ENCODE measurements at regions not wholly inside any gene's neighbourhood (a gene's known extent, or its start where the extent isn't known, plus 50 kb on each side); places are given as distances from the start of the nearest gene placed in this dataset.

DNA sequence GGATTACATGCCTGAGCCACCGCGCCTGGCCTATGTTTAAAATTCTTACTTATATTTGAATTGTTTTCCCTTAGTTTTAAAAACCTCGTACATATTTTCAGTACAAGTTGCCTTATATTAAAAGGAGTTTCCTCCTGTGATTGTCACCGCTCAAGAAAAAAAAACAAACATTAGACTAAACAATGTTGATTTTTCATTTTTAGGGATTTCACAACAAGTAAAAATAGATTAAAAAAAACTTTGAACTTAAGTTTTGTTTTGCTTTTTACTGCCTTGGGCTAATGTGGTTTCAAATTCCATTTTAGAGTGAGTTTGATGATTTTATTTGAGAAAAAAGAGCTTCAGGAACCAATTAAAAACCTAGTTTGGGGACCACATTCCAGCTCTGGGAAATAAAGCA is 1196.6 kb upstream of the CDH18 start:
- TF ChIP-seq, protein P1, sequence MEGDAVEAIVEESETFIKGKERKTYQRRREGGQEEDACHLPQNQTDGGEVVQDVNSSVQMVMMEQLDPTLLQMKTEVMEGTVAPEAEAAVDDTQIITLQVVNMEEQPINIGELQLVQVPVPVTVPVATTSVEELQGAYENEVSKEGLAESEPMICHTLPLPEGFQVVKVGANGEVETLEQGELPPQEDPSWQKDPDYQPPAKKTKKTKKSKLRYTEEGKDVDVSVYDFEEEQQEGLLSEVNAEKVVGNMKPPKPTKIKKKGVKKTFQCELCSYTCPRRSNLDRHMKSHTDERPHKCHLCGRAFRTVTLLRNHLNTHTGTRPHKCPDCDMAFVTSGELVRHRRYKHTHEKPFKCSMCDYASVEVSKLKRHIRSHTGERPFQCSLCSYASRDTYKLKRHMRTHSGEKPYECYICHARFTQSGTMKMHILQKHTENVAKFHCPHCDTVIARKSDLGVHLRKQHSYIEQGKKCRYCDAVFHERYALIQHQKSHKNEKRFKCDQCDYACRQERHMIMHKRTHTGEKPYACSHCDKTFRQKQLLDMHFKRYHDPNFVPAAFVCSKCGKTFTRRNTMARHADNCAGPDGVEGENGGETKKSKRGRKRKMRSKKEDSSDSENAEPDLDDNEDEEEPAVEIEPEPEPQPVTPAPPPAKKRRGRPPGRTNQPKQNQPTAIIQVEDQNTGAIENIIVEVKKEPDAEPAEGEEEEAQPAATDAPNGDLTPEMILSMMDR (conservative IDR thresholded peaks at IDR 0.05; ENCODE audit: low read depth, low read length) = no peak
- no peak overlapping the region for H3K4me3 ChIP-seq (ENCODE audit: low read depth, low read length)
- DNase-seq (ENCODE audit: low read depth) = no peak

DNA sequence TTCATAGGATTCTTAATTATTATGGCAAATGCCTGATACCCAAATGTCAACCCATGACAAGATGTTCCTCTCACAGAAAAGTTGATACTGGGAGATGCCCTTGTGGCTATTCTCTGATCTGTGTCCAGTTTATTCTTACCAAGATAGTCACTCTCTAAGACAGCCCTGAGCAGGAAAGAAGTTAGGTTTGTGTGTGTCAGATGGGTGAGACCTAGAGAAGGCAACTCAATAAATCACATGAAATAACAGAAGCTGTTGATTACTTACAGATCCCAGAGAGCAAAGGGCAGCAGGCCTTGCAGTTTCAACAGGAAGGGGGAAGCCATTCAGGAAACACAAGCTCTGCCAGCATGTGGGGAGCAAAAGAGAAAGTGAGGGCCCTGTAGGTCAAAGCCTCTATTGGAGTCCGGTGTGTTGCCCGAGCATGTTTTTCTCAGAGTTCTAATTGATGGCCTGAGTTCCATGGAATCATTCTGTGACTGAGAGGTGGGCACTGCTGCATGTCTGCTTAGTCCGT is 1193.7 kb upstream of the CDH18 start:
- no peak for DNase-seq (ENCODE audit: low read depth)
- TF ChIP-seq, protein P1 (conservative IDR thresholded peaks at IDR 0.05; ENCODE audit: low read depth, low read length) = no peak
- H3K4me3 ChIP-seq (ENCODE audit: low read depth, low read length) = no peak overlapping the region

DNA sequence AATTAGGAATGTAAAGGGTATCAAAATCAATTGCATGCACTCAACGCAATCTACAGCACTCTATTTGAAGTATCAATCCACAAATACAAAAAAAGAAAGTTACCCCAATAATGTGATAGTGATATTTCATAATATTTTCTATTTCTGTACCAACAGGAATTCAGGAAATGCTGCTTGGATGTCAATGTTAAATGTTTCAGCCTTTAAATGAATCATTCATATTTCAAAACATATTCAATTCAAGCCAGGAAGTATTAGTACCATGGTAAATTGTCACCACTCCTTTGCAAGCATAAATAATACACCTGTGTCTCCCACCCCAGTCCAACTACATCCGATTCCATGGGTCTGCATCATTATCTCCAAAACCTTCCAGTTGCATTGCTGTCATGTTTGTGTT is 1185.5 kb upstream of the CDH18 start:
- H3K4me3 ChIP-seq (ENCODE audit: low read depth, low read length) = no peak overlapping the region
- TF ChIP-seq, protein P1 (conservative IDR thresholded peaks at IDR 0.05; ENCODE audit: low read depth, low read length) = no peak
- no peak for DNase-seq (ENCODE audit: low read depth)

DNA sequence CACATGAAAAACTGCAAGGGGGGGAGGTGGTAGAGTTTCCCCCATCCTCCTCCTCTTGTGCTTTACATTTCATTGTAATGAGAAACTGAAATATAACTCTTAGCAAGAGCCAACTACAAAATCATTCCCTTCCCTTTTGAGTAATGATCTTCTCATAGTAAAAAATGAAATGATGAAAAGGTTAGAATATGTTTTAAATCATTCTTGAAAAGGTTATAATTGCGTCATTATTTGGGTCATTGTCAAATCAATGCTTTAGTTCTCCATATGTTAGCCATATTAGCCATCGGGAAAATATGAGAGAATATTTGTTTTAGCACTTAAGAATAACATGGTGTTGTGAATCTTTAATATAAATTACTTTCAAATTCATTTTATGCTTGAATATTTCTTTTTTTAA is 1185.0 kb upstream of the CDH18 start:
- DNase-seq (ENCODE audit: low read depth) = no peak
- H3K4me3 ChIP-seq (ENCODE audit: low read depth, low read length) = no peak overlapping the region
- TF ChIP-seq, protein P1 (conservative IDR thresholded peaks at IDR 0.05; ENCODE audit: low read depth, low read length) = no peak

DNA sequence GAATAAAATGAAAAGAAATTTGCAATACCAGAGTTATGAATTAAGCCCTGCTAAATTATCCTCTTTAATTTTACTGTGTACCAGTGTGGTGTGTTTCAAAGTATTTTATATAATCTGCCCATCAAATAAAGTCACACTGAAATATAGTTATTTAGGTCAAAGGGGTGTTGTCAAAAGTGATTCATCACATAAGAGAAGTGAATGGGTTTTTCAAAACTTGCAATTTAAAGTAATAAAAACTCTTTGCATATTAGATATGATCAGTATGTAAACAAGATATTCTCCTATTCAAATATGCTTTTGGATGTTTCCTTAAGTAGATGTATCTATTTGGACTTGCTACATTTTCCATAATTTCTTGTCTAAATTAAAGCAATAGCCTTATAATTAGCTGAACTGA is 1183.0 kb upstream of the CDH18 start:
- no peak overlapping the region for H3K4me3 ChIP-seq (ENCODE audit: low read depth, low read length)
- no peak for DNase-seq (ENCODE audit: low read depth)
- TF ChIP-seq, protein P1 (conservative IDR thresholded peaks at IDR 0.05; ENCODE audit: low read depth, low read length) = no peak

DNA sequence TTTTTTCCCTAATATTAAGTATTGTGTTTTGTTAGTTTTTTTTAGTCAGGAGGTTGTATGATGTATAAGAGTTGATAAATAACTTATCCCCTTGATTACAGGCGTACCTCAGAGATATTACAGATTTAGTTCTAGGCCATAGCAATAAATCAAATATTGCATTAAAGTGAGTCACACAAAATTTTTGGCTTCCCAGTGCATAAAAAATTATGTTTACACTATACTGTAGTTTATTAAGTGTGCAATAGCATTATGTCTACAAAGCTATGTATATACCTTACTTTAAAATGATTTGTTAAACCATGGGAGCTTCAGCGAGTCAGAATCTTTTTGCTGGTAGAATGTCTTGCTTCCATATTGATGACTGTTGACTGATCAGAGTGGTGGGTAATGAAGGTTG is 1180.6 kb upstream of the CDH18 start:
- no peak for DNase-seq (ENCODE audit: low read depth)
- TF ChIP-seq, protein P1 (conservative IDR thresholded peaks at IDR 0.05; ENCODE audit: low read depth, low read length) = no peak
- no peak overlapping the region for H3K4me3 ChIP-seq (ENCODE audit: low read depth, low read length)

DNA sequence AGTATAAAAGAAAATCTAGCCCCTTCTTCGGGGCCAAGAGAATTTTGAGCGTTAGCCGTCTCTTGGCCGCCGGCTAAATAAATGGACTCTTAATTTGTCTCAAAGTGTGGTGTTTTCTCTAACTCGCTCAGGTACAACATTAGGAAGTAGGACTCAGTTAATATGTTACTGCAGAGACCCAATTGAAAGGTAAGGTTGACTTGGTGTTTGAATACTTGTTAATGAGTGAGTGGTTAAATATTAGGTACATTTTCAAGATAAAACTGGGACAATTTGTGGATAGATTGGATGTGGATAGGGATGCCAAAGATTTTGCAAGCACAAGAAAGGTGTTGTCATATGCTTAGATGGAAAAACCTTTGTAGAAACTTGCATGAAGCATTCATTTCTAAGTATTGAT is 1177.3 kb upstream of the CDH18 start:
- no peak overlapping the region for H3K4me3 ChIP-seq (ENCODE audit: low read depth, low read length)
- no peak for DNase-seq (ENCODE audit: low read depth)
- TF ChIP-seq, protein P1 (conservative IDR thresholded peaks at IDR 0.05; ENCODE audit: low read depth, low read length) = no peak

All from choroid plexus epithelial cell (primary cell).